WTC11 (cell line): ENCODE measurements at regions not wholly inside any gene's neighbourhood (a gene's known extent, or its start where the extent isn't known, plus 50 kb on each side); places are given as distances from the start of the nearest gene placed in this dataset.

Experiments used
- AFF4 ChIP-seq: sonication (generic); formaldehyde crosslinking; IDR thresholded peaks from 2 replicates; pipeline ENCODE4 v1.8.1; 2023; ENCODE audit warnings: mild to moderate bottlenecking, missing genetic modification reagents, borderline replicate concordance
- CTCF ChIP-seq: fragments of 200-600 bp; IDR thresholded peaks from 2 replicates; pipeline ENCODE4 v1.8.0; 2022; ENCODE audit warnings: antibody characterized with exemption
- ZBTB21 ChIP-seq: sonication (generic); formaldehyde crosslinking; IDR thresholded peaks from 2 replicates; pipeline ENCODE4 v1.8.1; 2023; ENCODE audit warnings: mild to moderate bottlenecking, missing genetic modification reagents, borderline replicate concordance

GRCh38 chr10:60623627-60624026 is 154.7 kb upstream of the CDK1 start:
- TF ChIP-seq CTCF (no peak), AFF4 (CRISPR knock-in tag) (no peak), ZBTB21 (CRISPR knock-in tag) (no peak)
